ENCODE measurements at regions not wholly inside any gene's neighbourhood (a gene's known extent, or its start where the extent isn't known, plus 50 kb on each side); places are given as distances from the start of the nearest gene placed in this dataset.
A peak's percentile ranks its signal among the peaks of the same experiment; 100 is the strongest.

DNA sequence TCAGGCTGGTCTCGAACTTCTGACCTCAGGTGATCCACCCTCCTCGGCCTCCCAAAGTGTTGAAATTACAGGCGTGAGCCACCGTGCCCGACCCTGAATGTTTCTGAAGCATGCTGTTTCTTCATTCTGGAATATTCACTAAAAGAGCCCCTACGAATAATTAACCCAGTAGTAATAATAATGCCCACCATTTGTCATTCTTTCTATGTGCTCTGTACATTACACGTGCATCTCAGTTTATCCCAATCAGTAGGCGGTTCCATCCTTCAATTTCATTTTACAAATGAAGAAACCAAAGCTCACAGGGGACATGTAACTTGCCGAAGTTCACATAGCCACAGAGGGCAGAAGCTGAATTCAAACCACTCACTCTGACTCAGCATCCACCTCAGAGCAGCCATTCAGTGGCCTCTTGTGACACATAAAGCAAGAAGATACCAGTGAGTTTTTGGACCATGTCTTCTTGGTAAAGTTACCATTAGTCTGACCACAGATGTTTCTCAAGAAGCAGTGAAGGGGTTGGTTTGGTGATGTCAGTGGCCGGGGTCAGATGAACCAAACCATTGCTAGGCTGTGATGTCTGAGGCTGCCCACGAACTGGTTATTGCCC lies 71.9 kb upstream of the DUSP5 start (continued):
- TF ChIP-seq, protein P1, sequence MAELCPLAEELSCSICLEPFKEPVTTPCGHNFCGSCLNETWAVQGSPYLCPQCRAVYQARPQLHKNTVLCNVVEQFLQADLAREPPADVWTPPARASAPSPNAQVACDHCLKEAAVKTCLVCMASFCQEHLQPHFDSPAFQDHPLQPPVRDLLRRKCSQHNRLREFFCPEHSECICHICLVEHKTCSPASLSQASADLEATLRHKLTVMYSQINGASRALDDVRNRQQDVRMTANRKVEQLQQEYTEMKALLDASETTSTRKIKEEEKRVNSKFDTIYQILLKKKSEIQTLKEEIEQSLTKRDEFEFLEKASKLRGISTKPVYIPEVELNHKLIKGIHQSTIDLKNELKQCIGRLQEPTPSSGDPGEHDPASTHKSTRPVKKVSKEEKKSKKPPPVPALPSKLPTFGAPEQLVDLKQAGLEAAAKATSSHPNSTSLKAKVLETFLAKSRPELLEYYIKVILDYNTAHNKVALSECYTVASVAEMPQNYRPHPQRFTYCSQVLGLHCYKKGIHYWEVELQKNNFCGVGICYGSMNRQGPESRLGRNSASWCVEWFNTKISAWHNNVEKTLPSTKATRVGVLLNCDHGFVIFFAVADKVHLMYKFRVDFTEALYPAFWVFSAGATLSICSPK (IDR thresholded peaks at IDR 0.05; ENCODE audit: borderline replicate concordance) = no peak
- TF ChIP-seq NBN (IDR thresholded peaks at IDR 0.05; ENCODE audit: low read depth) (0 out of 2 replicates have a peak, but pooled peaks have one; percentile 21), LARP7 (IDR thresholded peaks at IDR 0.05) (no peak), L3MBTL2 (IDR thresholded peaks at IDR 0.05) (peak; percentile 27; the same call in 1 of the 2 replicates), ESRRA (IDR thresholded peaks at IDR 0.05; ENCODE audit: borderline replicate concordance, low read depth) (peak; percentile 36), ZNF24 (IDR thresholded peaks at IDR 0.05) (0 out of 2 replicates have a peak, but pooled peaks have one; percentile 24), TEAD1 (CRISPR knock-in tag; IDR thresholded peaks at IDR 0.05) (0 out of 4 replicates have a peak, but pooled peaks of 1 of the 2 experiments have one; percentile 4), EP400 (IDR thresholded peaks at IDR 0.05) (0 out of 2 replicates have a peak, but pooled peaks have one; percentile 26), RAD21 (CRISPR knock-in tag; conservative IDR thresholded peaks at IDR 0.05 in 1 of 2, IDR thresholded peaks at IDR 0.05 in 1 of 2) (0 out of 4 replicates have a peak, but pooled peaks have one; percentile 6 to 9), YY1 (IDR thresholded peaks at IDR 0.05; ENCODE audit: borderline replicate concordance in 1 of 3, control insufficient read depth in 1 of 3, extremely low read depth in 1 of 3, insufficient read depth in 3 of 3, insufficient read length in 1 of 3, insufficient replicate concordance in 2 of 3, low read depth in 1 of 3, low read length in 2 of 3) (peak in 1 of 3 experiments; percentile 26), ZNF3 (CRISPR knock-in tag; IDR thresholded peaks at IDR 0.05) (no peak)
- TF ChIP-seq, protein P2, sequence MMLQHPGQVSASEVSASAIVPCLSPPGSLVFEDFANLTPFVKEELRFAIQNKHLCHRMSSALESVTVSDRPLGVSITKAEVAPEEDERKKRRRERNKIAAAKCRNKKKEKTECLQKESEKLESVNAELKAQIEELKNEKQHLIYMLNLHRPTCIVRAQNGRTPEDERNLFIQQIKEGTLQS (IDR thresholded peaks at IDR 0.05) = peak; percentile 41; the same call in 1 of the 2 replicates
- TF ChIP-seq, protein P2 (CRISPR knock-in tag; conservative IDR thresholded peaks at IDR 0.05) = no peak
- TF ChIP-seq, protein P3, sequence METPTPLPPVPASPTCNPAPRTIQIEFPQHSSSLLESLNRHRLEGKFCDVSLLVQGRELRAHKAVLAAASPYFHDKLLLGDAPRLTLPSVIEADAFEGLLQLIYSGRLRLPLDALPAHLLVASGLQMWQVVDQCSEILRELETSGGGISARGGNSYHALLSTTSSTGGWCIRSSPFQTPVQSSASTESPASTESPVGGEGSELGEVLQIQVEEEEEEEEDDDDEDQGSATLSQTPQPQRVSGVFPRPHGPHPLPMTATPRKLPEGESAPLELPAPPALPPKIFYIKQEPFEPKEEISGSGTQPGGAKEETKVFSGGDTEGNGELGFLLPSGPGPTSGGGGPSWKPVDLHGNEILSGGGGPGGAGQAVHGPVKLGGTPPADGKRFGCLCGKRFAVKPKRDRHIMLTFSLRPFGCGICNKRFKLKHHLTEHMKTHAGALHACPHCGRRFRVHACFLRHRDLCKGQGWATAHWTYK (CRISPR knock-in tag; IDR thresholded peaks at IDR 0.05) = 0 out of 2 replicates have a peak, but pooled peaks have one; percentile 68
- TF ChIP-seq, protein P4, sequence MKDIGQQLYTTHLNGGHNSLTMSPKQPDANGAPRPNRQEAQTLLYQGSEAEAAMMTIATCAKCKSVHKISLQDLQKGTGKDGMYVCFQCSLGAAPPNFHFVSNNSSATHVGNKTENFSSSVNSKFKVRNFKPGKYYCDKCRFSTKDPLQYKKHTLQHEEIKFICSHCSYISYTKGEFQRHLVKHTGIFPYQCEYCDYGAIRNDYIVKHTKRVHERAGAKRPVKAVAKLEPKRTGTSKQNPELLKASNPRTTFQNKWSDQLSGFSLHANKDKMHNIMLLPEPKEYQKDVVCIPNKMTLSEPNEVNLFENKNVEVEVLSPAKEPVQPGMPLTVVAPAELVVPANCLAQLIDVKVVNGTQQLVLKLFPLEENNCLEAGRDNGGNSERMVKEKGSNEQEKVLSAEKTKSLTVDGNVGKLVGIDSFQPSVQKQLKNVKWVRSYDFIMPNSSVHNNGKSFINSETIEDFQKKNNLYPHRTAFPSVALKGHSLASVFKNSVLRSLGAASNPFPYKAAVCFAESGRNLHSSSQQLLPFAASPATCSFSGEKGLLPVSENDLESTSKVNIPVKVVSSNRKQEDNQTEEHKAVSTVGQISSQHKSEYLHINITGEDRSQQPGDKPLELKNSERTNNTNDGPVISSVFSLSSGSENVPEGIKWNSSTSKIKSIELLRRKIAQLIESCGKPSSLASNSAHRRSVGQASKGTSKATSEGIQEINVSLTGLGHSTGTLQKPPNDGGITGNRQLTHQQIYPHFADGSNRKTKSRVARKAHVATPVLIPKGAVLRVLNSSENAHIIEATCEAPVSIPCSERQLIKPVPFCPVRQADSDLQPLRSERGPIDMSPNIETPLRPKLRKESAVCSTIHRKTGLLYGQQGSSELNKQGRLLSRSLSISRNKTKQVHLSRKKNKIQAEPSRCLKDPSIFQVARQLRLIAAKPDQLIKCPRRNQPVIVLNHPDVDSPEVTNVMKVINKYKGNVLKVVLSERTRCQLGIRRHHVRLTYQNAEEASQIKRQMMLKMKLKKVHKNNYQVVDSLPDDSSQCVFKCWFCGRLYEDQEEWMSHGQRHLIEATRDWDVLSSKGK (CRISPR knock-in tag; IDR thresholded peaks at IDR 0.05) = no peak

All from K562 (cell line).